GM12878 (cell line): ENCODE measurements at regions not wholly inside any gene's neighbourhood (a gene's known extent, or its start where the extent isn't known, plus 50 kb on each side); places are given as distances from the start of the nearest gene placed in this dataset.

ENCODE experiments used
- ATAC-seq: fragments of 200-7000 bp; cut with Tn5 transposase; 3 replicates; pipeline ENCODE4 v1.9.1; 2020; ENCODE audit warnings: mild to moderate bottlenecking, moderate library complexity
- BruUV-seq: library from RNA; stranded (reverse); fragments of 400-500 nt; replicated peaks from 2 replicates; lab custom pipeline; 2021; lab: Mats Ljungman, UMichigan
- CTCF ChIA-PET: fragments of 300-600 bp; sonication (Branson Sonifier 250); formaldehyde crosslinking; extraction: SDS; loops from one replicate; lab custom pipeline; 2021; ENCODE audit warnings: inconsistent platforms; lab: Yijun Ruan, JAX
- POLR2A ChIA-PET: fragments of 350-600 bp; formaldehyde crosslinking; extraction: SDS; loops from one replicate; lab custom pipeline; 2021; ENCODE audit warnings: inconsistent platforms; lab: Charles Lee
- RAD21 ChIA-PET: fragments of 300-600 bp; sonication (Branson Sonifier 250); formaldehyde crosslinking; loops from one replicate; lab custom pipeline; 2023; ENCODE audit warnings: antibody characterized with exemption; ENCODE audit not compliant: unreplicated experiment; lab: Charles Lee
- SMC1A ChIA-PET: fragments of 300-600 bp; sonication (Branson Sonifier 250); formaldehyde crosslinking; loops from one replicate; lab custom pipeline; 2023; ENCODE audit not compliant: unreplicated experiment, uncharacterized antibody; lab: Charles Lee
- DNase-seq: peaks from one replicate; pipeline ENCODE4 v3.0.0-alpha.2; 2011; ENCODE audit warnings: low read depth, low spot score
- FAIRE-seq: peaks from 3 replicates; lab custom pipeline; 2011; peaks lifted over from hg19 to GRCh38; lab: Jason Lieb, UNC
- H2AFZ ChIP-seq: 2 replicates; pipeline ENCODE4 v1.6.0; 2011; ENCODE audit warnings: low read depth, low read length, control low read depth; ENCODE audit not compliant: control insufficient read depth
- H3K27ac ChIP-seq: 2 replicates; pipeline ENCODE4 v1.5.1; 2011; ENCODE audit warnings: control low read depth; ENCODE audit not compliant: control insufficient read depth, insufficient read depth
- H3K27me3 ChIP-seq, 2 experiments: replicated peaks in 1 of 2; 2 replicates each; pipeline versions ENCODE4 v1.6.0 to v1.6.1; 2011; ENCODE audit warnings: low read length in 1 of 2; ENCODE audit not compliant: control insufficient read depth in 2 of 2, insufficient read depth in 2 of 2
- H3K36me3 ChIP-seq, 2 experiments: 2 replicates each; pipeline ENCODE4 v1.5.1; 2011; ENCODE audit warnings: low read length in 1 of 2; ENCODE audit not compliant: control insufficient read depth in 2 of 2, insufficient read depth in 2 of 2
- H3K4me1 ChIP-seq: 2 replicates; pipeline ENCODE4 v1.6.1; 2011; ENCODE audit warnings: mild to moderate bottlenecking, low read length, moderate library complexity, mixed read lengths; ENCODE audit not compliant: control insufficient read depth, insufficient read depth
- H3K4me2 ChIP-seq: 2 replicates; pipeline ENCODE4 v1.6.0; 2011; ENCODE audit warnings: control low read depth; ENCODE audit not compliant: control insufficient read depth, insufficient read depth
- H3K4me3 ChIP-seq: fragments of 200-600 bp; sonication (generic); 2 replicates; pipeline ENCODE4 v1.5.1; 2016
- H3K79me2 ChIP-seq: 2 replicates; pipeline ENCODE4 v1.6.0; 2011; ENCODE audit warnings: low read length; ENCODE audit not compliant: control insufficient read depth, insufficient read depth
- H3K9ac ChIP-seq: 2 replicates; pipeline ENCODE4 v1.8.0; 2011; ENCODE audit warnings: low read length, control low read depth, mixed read lengths; ENCODE audit not compliant: control insufficient read depth, insufficient read depth
- H3K9me3 ChIP-seq: replicated peaks from 3 replicates; pipeline ENCODE4 v1.5.1; 2011; ENCODE audit warnings: mild to moderate bottlenecking, low read length; ENCODE audit not compliant: control insufficient read depth, insufficient read depth
- H4K20me1 ChIP-seq: 2 replicates; pipeline ENCODE4 v1.6.0; 2011; ENCODE audit not compliant: control insufficient read depth, insufficient read depth
- ATF3 ChIP-seq: IDR thresholded peaks from 2 replicates; pipeline ENCODE4 v1.6.1; 2011; ENCODE audit warnings: low read depth, mild to moderate bottlenecking, low read length, moderate library complexity, borderline replicate concordance; ENCODE audit errors: extremely low read depth
- CREM ChIP-seq: IDR thresholded peaks from 2 replicates; pipeline ENCODE4 v1.6.1; 2014; ENCODE audit warnings: antibody characterized with exemption, low read depth
- EGR1 ChIP-seq, 2 experiments: IDR thresholded peaks; 1 replicate in 1 of 2; 2 replicates in 1 of 2; pipeline ENCODE4 v1.6.1; 2011 to 2012; ENCODE audit warnings: low read depth in 2 of 2, low read length in 2 of 2, borderline replicate concordance in 1 of 2, mild to moderate bottlenecking in 1 of 2, moderate library complexity in 1 of 2
- MAX ChIP-seq: IDR thresholded peaks from 2 replicates; pipeline ENCODE4 v1.6.1; 2012; ENCODE audit warnings: low read depth, low read length, improper control_type of control experiment
- MXI1 ChIP-seq: fragments of 150-350 bp; IDR thresholded peaks from 2 replicates; pipeline ENCODE4 v1.6.1; 2011; ENCODE audit warnings: low read depth, mild to moderate bottlenecking, inconsistent platforms, low read length, improper control_type of control experiment
- NR2C1 ChIP-seq: fragments of 450-650 bp; IDR thresholded peaks from 2 replicates; pipeline ENCODE4 v1.6.1; 2017; ENCODE audit warnings: antibody characterized with exemption, mild to moderate bottlenecking, moderate library complexity
- NRF1 ChIP-seq: conservative IDR thresholded peaks from 2 replicates; pipeline ENCODE4 v1.6.1; 2011; ENCODE audit warnings: mild to moderate bottlenecking, low read depth, low read length, improper control_type of control experiment
- POLR2A ChIP-seq: IDR thresholded peaks from 2 replicates; pipeline ENCODE4 v1.6.1; 2011; ENCODE audit warnings: low read depth, mild to moderate bottlenecking, low read length
- RAD21 ChIP-seq: IDR thresholded peaks from 2 replicates; pipeline ENCODE4 v1.6.1; 2011; ENCODE audit warnings: mild to moderate bottlenecking, low read depth, low read length, moderate library complexity; ENCODE audit not compliant: insufficient read depth
- SIX5 ChIP-seq: IDR thresholded peaks from 2 replicates; pipeline ENCODE4 v1.6.1; 2011; ENCODE audit warnings: mild to moderate bottlenecking, low read depth, low read length, moderate library complexity; ENCODE audit not compliant: severe bottlenecking
- SRF ChIP-seq, 2 experiments: IDR thresholded peaks; 2 replicates each; pipeline ENCODE4 v1.6.1; 2011; ENCODE audit warnings: low read depth in 2 of 2, low read length in 2 of 2, mild to moderate bottlenecking in 1 of 2, moderate library complexity in 1 of 2
- TBL1XR1 ChIP-seq: IDR thresholded peaks from 2 replicates; pipeline ENCODE4 v1.6.1; 2012; ENCODE audit warnings: low read depth, low read length, improper control_type of control experiment
- USF2 ChIP-seq: IDR thresholded peaks from 2 replicates; pipeline ENCODE4 v1.6.1; 2011; ENCODE audit warnings: low read depth, low read length, improper control_type of control experiment, borderline replicate concordance
- WGBS: methylation state at CpG from one replicate; pipeline ENCODE4 v1.1.6; 2016; ENCODE audit warnings: low lambda C conversion rate; ENCODE audit not compliant: insufficient replicate concordance, insufficient coverage; ENCODE audit errors: missing lambda C conversion rate; 5-methylcytosine and 5-hydroxymethylcytosine counted together
- in situ Hi-C: fragments of 300-500 bp; cut with MboI; formaldehyde crosslinking; loops from 9 replicates; pipeline ENCODE4 v1.14.3; 2018; ENCODE audit warnings: mixed read lengths
- intact Hi-C: fragments of 100-400 bp; cut with micrococcal nuclease; formaldehyde crosslinking; loops from one replicate; pipeline ENCODE4 v1.14.2; 2022; ENCODE audit not compliant: unreplicated experiment

- WGBS: 2% methylated on average over 2 of the region's 2 CpGs
- BruUV-seq: no TSS peak
- ChIA-PET RAD21 (no interaction called here), SMC1A (interaction anchor here (0.7 kb wide), 1 partner anchor 36 kb away, joined by 4 read pairs; no protein-coding TSS in a partner anchor), CTCF (no interaction called here), POLR2A (no interaction called here)
- intact Hi-C loops (no loop called here), in situ Hi-C loops (no loop called here)
- TF ChIP-seq SIX5: no peak
- no peak for TF ChIP-seq MXI1
- TF ChIP-seq EGR1 (IDR thresholded peaks at IDR 0.05; ENCODE audit: borderline replicate concordance in 1 of 2, low read depth in 2 of 2, low read length in 2 of 2): no peak
- no peak for TF ChIP-seq SRF (IDR thresholded peaks at IDR 0.05; ENCODE audit: low read depth in 2 of 2, low read length in 2 of 2)
- no peak for TF ChIP-seq USF2
- TF ChIP-seq ATF3: no peak
- TF ChIP-seq NRF1: no peak
- no peak for TF ChIP-seq CREM
- no peak for TF ChIP-seq MAX
- no peak for TF ChIP-seq RAD21
- TF ChIP-seq POLR2A: no peak
- no peak for TF ChIP-seq NR2C1
- no peak for TF ChIP-seq TBL1XR1
- no peak for DNase-seq
- Histone ChIP-seq H3K36me3 (no peaks in the 10 kb centered on the region), H3K9ac (no peak overlapping the region), H4K20me1 (no peaks in the 10 kb centered on the region), H3K4me2 (no peak overlapping the region), H3K79me2 (no peaks in the 10 kb centered on the region), H3K4me1 (no peaks in the 10 kb centered on the region), H3K27ac (no peak overlapping the region), H3K4me3 (no peak overlapping the region), H3K27me3 (no peaks in the 10 kb centered on the region), H2AFZ (no peak overlapping the region), H3K9me3 (no peaks in the 10 kb centered on the region)
- no peak for ATAC-seq
- no peak for FAIRE-seq
Measured at GRCh38 chr5:17964067-17964466, 329.8 kb downstream of the TAF11L14 start.
